Prostate gland (tissue), 2 donors: ENCODE measurements at regions not wholly inside any gene's neighbourhood (a gene's known extent, or its start where the extent isn't known, plus 50 kb on each side); places are given as distances from the start of the nearest gene placed in this dataset.

Experiments
- DNase-seq: peaks from one replicate; pipeline ENCODE4 v3.0.0-alpha.2; 2019; ENCODE audit warnings: low spot score
- H3K27ac ChIP-seq, 2 donors: fragments of 200-600 bp; sonication (generic); 2 replicates each; pipeline ENCODE4 v1.5.1; 2017 to 2019
- H3K27me3 ChIP-seq: fragments of 200-600 bp; sonication (generic); replicated peaks from 2 replicates; pipeline ENCODE4 v1.5.1; 2019; ENCODE audit not compliant: insufficient read depth
- H3K36me3 ChIP-seq, 2 donors: fragments of 200-600 bp; sonication (generic); 1 replicate in 1 of 2; 2 replicates in 1 of 2; pipeline versions ENCODE4 v1.5.1 to v1.8.1; 2017 to 2019
- H3K4me1 ChIP-seq: fragments of 200-600 bp; sonication (generic); replicated peaks from 2 replicates; pipeline ENCODE4 v1.5.1; 2019
- H3K4me3 ChIP-seq, 2 donors: fragments of 200-600 bp; sonication (generic); 2 replicates each; pipeline ENCODE4 v1.5.1; 2017 to 2019
- H3K9me3 ChIP-seq: fragments of 200-600 bp; sonication (generic); 2 replicates; pipeline ENCODE4 v1.5.1; 2017
- CTCF ChIP-seq, 4 experiments: fragments of 200-600 bp in 2 of 4; fragments of 450-650 bp in 2 of 4; sonication (generic) in 2 of 4; IDR thresholded peaks; 1 replicate in 3 of 4; 2 replicates in 1 of 4; pipeline ENCODE4 v1.5.1; 2016 to 2019; ENCODE audit warnings: antibody characterized with exemption in 4 of 4, mild to moderate bottlenecking in 2 of 4, moderate library complexity in 2 of 4
- POLR2A ChIP-seq: fragments of 450-650 bp; IDR thresholded peaks from one replicate; pipeline ENCODE4 v1.6.1; 2016; ENCODE audit warnings: antibody characterized with exemption, mild to moderate bottlenecking
- POLR2AphosphoS5 ChIP-seq: sonication (generic); formaldehyde crosslinking; IDR thresholded peaks from one replicate; pipeline ENCODE4 v1.6.1; 2017; ENCODE audit warnings: antibody characterized with exemption
- WGBS: methylation state at CpG from one replicate; pipeline ENCODE4 v1.1.5; 2018; 5-methylcytosine and 5-hydroxymethylcytosine counted together
- intact Hi-C: fragments of 100-400 bp; cut with DNase I; formaldehyde crosslinking; loops from one replicate; pipeline ENCODE4 v1.14.2; 2022

- intact Hi-C loops, result no loop called here
- Histone ChIP-seq H3K36me3 (no peaks in the 10 kb centered on the region), H3K27ac (no peak overlapping the region), H3K27me3 (no peaks in the 10 kb centered on the region), H3K9me3 (no peaks in the 10 kb centered on the region), H3K4me3 (no peak overlapping the region), H3K4me1 (no peaks in the 10 kb centered on the region)
- WGBS, result 71% methylated on average over 1 of the region's 1 CpG
- TF ChIP-seq POLR2AphosphoS5 (no peak), POLR2A (no peak)
- no peak for DNase-seq
Measured at GRCh38 chr6:8764733-8765132, 329.4 kb upstream of the SLC35B3 start.

GRCh38 chr6:8760951-8761350 lies 325.6 kb upstream of the SLC35B3 start:
- Histone ChIP-seq H3K27ac (no peak overlapping the region), H3K9me3 (no peaks in the 10 kb centered on the region), H3K27me3 (no peaks in the 10 kb centered on the region), H3K36me3 (no peaks in the 10 kb centered on the region), H3K4me3 (no peak overlapping the region), H3K4me1 (no peaks in the 10 kb centered on the region)
- no peak for DNase-seq
- intact Hi-C loops, result no loop called here
- WGBS, result 80% methylated on average over 1 of the region's 1 CpG
- no peak for TF ChIP-seq POLR2A
- no peak for TF ChIP-seq POLR2AphosphoS5
- no peak for TF ChIP-seq CTCF (IDR thresholded peaks at IDR 0.05)

- no peak overlapping the region for H3K4me3 ChIP-seq
- intact Hi-C loops, result no loop called here
- H3K27me3 ChIP-seq, result no peaks in the 10 kb centered on the region
- H3K4me1 ChIP-seq, result no peaks in the 10 kb centered on the region
- no peak overlapping the region for H3K27ac ChIP-seq
- no peaks in the 10 kb centered on the region for H3K36me3 ChIP-seq
- DNase-seq, result no peak
- TF ChIP-seq CTCF (IDR thresholded peaks at IDR 0.05) (no peak), POLR2A (no peak), POLR2AphosphoS5 (no peak)
- 83% methylated on average over 4 of the region's 4 CpGs for WGBS
- no peaks in the 10 kb centered on the region for H3K9me3 ChIP-seq
Measured at GRCh38 chr6:8758412-8758811, 323.1 kb upstream of the SLC35B3 start.

GRCh38 chr6:8750627-8751026 lies 315.3 kb upstream of the SLC35B3 start:
- H3K9me3 ChIP-seq, result no peaks in the 10 kb centered on the region
- 95% methylated on average over 4 of the region's 4 CpGs for WGBS
- TF ChIP-seq CTCF (IDR thresholded peaks at IDR 0.05), result no peak
- no peak for TF ChIP-seq POLR2A
- no peak for TF ChIP-seq POLR2AphosphoS5

GRCh38 chr6:8749465-8749864 lies 314.1 kb upstream of the SLC35B3 start:
- no peaks in the 10 kb centered on the region for H3K27me3 ChIP-seq
- TF ChIP-seq POLR2AphosphoS5 (no peak), CTCF (IDR thresholded peaks at IDR 0.05) (no peak), POLR2A (no peak)
- H3K36me3 ChIP-seq, result no peaks in the 10 kb centered on the region
- H3K9me3 ChIP-seq, result no peaks in the 10 kb centered on the region
- intact Hi-C loops, result no loop called here
- H3K4me1 ChIP-seq, result no peaks in the 10 kb centered on the region
- no peak overlapping the region for H3K27ac ChIP-seq
- WGBS, result 15% methylated on average over 1 of the region's 1 CpG
- no peak overlapping the region for H3K4me3 ChIP-seq
- no peak for DNase-seq

More at GRCh38 chr6:8750627-8751026, 315.3 kb upstream of the SLC35B3 start:
- H3K27me3 ChIP-seq, result no peaks in the 10 kb centered on the region
- no peak overlapping the region for H3K27ac ChIP-seq
- H3K4me3 ChIP-seq, result no peak overlapping the region
- no peaks in the 10 kb centered on the region for H3K36me3 ChIP-seq
- H3K4me1 ChIP-seq, result no peaks in the 10 kb centered on the region
- no peak for DNase-seq
- intact Hi-C loops, result no loop called here
